ENCODE measurements at regions not wholly inside any gene's neighbourhood (a gene's known extent, or its start where the extent isn't known, plus 50 kb on each side); places are given as distances from the start of the nearest gene placed in this dataset.
"Not testable (repeated sequence)": the region's sequence is repeated elsewhere in the genome, so short reads cannot be mapped to it uniquely, and the experiment has no call there.

DNA sequence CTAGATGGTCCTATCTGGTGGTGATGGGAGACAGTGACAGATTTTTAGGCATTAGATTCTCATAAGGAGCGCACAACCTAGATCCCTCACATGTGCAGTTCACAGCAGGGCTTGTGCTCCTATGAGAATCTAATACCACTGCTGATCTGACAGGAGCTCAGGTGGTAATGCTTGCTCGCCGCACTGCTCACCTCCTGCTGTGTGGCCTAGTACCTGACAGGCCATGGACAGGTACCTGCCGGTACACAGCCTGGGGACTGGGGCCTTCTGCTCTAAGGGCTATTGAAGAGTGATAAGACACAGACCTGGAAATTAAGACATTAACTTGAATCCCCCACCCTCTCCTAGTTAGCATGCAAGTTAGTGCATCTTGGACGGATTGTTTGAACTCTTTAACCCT, 64.4 kb downstream of the KLRB1 start:
- DNase-seq, result not testable (repeated sequence)

DNA sequence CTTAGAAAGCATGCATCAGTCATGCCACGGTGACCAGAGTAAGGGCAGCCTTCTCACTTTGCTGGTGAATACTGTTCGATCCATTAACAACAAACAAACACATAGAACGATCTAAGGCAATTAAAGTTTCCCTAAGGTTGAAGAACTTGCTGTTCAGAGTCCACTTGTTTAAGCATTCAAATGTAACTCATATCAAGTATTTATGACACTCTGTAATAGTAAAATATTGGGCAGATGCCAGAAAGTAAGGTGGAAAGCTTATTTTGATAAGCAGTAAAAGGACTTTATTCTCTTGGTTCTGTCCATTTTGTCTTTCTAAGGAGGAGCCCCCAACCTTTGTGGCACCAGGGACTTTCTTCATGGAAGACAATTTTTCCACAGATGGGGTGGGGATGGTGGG, 64.9 kb downstream of the KLRB1 start:
- not testable (repeated sequence) for DNase-seq

DNA sequence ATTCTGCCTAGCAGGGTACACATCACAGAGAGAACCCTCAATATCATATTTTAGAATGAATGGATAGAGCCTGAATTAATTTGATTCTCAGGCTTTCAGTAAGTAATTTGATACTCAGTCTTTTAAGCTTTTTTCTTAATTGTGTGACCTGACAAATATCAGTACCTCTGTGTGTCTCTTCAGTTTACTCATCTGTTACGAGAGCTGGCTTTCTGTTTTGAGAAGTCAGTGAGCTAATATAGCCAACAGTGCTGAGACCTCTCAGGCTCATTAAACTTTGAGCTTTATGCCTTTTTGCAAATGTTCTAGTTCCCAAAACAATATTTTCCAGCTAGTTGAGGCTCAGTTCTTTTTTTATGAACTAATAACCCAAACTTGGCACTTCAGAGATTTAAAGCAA, 91.8 kb downstream of the KLRB1 start:
- DNase-seq, result not testable (repeated sequence)

DNA sequence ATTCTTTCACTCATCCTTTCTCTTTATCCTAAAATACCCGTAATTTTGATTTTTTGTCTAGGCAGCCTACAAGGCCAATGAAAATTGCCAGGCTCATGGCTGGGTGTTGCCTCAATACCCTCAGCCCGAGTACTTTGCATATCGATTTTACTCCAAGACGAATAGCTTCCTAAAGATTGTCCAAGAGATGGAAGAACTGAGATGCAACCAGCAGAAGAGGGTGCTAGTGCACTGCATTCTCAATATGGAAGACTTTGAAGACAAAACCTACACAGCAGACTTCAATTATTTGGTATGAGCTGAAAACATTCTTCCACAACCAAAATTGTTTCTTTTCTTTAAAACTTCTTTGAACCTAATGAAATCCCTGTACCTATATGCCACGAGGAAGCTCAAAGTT, 95.0 kb downstream of the KLRB1 start:
- not testable (repeated sequence) for DNase-seq

DNA sequence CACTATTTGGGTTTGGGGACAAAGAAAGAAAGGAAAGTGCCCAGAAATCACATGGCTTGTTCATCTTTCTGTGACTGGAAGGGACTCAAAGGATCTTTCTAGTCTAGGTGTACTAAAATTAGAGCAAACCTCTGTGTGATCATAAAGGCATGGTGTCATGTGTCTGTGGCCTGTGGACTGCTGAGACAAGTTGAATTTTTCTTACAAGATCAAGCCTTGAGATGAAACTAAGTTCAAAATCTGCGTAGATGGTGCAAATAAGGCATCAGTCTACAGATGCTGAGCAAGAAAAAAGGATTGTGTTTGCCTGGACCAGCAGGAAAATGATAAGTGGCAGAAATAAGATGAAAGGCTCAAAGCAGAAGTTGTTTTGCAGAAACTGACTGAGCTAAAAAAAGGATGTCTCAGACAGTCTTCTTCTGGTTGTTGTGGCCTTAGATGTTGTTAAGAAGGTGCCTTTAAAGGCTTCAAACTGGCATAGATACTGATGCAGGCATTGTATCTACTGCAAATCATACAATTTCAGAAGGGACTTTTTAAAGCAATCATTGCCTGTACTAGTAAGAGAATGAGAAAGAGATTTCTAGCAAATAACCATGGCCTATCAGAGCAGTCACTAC, 97.2 kb downstream of the KLRB1 start:
- DNase-seq, result not testable (repeated sequence)

DNA sequence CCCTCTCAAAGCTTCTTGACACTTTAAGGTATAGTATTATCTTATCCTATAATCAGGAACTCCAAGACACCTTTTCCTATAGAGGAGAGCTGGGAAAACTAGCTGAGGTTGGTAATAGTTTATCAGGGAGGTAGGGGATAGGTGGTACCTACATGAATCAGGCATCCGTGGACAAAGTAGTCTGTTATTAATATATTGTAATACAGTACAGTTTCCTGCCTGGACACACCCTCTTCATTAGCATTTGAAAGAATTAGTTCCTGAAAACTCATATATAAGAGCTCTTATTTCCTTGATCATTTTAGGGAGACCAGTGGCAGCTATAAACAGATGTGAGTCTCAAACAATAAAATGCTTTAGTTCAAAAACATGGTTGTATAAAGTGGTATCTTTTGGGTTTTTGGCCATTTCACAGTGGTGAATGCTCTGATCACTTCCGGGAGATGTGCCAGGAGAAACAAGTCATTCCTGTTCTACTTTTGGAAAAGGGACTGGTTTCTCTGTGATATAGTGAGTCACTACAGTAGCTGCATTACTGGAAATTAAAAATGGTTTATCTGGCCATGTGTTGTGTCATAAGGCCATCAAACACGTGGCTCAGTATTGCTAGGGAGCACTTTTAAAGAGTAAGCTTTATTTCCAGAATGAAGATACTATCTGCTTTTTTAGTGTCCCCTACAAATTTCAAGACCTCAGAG, 98.1 kb downstream of the KLRB1 start:
- DNase-seq, result no peak

DNA sequence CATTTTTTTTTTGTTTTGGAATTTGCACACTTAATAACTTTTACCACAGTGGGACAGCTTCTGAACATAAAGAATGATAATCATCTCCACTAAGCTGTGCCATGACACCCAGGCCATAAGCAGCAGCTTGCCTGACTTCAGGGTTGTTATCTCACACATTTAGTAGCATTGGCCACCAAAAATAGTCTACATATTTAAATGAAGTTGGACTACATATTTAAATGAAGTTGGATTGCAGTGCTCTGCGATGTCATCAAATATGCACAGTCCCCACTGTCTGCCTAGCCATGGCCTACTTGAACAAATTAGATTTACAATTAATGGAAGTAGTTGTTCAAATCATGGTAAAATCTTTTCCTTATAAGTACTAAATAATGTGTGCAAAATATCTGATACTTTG, 101.0 kb downstream of the KLRB1 start:
- no peak for DNase-seq

DNA sequence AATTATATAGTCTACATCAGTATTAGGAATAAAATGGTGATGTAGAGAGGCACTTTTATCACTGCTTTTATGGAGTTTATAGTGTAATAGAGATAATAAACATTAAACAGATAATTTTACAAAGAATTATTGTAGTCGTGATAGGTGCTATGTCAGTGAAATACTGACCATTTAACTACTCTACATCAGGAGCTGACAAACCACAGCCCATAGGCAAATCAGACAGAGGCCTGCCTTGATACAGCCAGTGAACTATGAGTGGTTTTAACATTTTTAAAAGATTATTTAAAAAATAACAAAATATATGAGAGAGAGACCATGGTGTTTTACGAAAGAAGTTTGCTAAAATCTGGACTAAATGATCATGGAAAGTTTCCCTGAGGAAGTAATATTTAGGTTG, 104.3 kb downstream of the KLRB1 start:
- not testable (repeated sequence) for DNase-seq

DNA sequence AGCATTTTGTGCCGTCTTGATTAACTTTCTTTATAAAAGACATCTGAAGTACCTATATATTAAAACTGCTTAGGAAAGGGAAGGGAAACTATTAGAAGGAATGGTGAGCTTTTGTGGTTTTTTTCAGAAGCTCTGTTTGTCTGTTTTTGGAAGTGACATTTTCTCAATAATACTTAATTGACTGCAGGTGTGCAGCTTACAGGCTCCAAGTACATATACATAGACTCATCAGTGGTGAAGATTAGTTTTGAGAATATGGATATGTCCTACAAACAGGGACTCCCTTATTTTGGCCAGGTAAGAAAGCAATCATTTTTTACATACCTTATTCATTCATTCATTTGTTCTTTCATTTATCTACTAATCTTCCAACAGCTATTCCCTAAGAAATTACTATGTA, 104.9 kb downstream of the KLRB1 start:
- not testable (repeated sequence) for DNase-seq

DNA sequence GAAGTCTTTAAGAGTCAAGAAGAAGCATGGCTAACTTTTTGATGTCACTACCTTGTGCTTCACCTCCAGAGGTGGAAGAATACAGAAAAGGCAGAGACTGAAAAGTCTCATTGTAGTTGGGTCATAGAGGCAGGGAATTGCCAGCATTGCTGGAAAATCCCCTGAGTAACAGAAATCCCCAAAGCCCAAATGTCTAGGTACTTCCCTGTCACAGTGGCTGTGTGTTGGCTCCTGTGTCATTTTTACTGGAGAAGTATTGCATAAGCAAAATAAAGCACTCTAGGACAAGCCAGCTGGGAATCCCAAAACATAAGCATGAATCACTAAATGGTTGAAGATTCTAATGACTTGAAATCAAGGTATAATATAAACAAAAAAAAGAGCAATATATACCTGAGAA, 114.4 kb downstream of the KLRB1 start:
- not testable (repeated sequence) for DNase-seq

DNA sequence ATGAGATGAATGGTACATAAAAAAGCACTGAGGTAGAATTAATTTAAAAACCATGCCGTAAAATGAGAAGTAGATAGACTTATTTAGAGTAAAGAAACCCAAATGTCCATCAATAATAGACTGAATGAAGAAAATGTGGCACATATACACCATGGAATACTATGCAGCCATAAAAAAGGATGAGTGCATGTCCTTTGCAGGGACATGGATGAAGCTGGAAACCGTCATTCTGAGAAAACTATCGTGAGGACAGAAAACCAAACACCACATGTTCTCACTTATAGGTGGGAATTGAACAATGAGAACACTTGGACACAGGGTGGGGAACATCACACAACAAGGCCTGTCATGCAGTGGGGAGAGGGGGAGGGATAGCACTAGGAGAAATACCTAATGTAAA, 126.4 kb downstream of the KLRB1 start:
- DNase-seq, result not testable (repeated sequence)

DNA sequence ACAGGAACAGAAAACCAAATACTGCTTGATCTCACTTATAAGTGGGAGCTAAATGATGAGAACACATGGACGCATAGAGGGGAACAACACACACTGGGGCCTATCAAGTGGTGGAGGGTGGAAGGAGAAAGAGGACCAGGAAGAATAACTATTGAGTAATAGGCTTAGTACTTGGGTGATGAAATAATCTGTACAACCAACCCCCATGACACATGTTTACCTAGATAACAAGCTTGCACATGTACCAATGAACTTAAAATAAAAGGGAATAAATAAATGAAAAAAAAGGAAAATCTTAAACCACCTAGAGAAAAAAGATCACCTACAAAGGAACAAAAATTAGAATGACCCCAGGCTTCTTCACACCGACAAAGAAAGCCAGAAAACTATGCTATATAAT, 133.5 kb downstream of the KLRB1 start:
- not testable (repeated sequence) for DNase-seq

DNA sequence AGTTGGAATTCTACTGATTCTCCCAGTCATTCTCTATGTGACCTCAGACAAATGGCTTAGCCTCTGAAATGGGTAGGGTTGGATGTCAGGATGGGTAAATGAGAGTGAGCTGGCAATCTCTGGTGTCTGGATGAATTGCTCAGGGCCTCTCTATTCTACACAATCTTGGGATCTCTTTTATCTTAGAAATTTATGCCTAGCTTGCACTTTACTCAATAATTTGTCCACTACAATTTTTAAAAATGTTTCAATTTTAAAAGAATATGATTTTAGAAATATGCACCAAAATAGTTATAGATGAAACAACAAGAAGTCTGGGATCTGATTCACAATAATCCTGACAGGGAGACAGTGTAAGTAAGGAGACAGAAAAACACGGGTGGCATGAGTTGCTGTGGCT, 134.1 kb downstream of the KLRB1 start:
- not testable (repeated sequence) for DNase-seq

DNA sequence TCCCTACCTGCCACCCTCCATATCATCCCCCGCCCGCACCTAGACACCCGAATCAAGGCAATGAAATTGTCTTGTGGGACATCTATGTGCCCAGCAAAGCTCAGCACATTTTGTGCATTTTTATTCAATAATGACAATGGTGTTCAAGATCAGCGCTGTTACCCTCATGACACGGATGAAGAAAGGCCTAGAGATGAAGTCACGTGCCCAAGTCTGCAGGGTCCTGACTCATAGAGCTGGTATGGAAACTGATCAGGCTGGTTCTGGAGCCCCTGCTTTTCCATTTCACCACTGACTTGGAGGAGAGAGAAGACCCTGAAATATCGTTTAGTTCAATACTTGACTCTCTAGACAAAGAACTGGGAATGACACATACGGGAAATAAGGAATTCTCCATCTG, 136.2 kb downstream of the KLRB1 start:
- not testable (repeated sequence) for DNase-seq

DNA sequence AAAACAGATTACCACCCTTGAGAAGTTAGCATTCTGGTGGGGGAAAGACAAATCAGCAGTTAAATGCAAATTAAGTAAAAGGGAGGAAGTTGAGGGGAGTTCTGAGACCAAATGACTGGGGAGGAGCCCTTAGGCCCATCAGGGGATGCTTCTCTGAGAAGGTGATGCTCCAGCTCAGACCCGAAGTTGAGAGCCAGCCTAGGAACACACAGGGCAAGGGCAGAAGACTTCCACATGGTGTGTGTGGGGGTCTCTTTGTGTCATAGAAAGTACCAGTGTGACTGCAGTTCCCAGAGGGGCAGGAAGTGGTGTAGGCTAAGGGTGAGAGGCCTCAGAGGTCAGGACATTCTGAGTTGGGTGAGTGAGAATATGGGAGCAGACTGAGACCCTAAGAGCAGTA, 137.3 kb downstream of the KLRB1 start:
- DNase-seq, result not testable (repeated sequence)

DNA sequence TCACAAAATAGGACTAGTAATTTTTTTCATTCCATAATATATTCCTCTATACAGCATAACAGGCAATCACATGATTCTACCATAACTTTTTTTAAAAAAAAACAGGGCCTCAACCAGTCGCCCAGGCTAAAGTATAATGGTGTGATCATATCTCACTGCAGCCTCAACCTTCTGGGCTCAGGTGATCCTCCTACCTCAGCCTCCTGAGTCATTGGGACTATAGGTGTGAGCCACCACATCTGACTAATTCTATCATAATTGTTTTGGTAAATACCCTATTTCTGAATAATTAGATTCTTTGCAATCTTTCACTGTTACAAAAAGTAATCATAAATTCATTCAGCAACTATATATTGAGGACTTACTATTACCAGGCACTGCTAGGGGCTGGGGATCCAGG, 137.8 kb downstream of the KLRB1 start:
- not testable (repeated sequence) for DNase-seq

DNA sequence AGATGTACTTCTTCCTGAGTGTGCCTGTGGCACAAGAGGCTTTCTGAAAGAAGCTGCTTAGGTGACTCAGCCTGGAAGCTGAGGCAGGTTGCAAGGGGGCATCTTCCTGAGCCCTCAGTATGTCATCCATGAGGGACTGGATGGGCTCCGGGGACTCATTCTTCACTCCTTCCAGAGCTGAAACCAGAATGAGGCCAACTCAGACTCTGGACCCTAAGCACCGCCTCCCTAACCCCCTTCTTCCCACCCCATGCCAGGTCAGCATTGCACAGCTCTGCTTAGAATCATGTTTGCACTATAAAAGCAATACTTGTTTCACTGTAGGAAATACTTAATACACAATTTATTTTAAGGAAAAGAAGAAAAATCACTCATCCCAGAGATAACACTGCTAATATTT, 138.3 kb downstream of the KLRB1 start:
- DNase-seq, result not testable (repeated sequence)

DNA sequence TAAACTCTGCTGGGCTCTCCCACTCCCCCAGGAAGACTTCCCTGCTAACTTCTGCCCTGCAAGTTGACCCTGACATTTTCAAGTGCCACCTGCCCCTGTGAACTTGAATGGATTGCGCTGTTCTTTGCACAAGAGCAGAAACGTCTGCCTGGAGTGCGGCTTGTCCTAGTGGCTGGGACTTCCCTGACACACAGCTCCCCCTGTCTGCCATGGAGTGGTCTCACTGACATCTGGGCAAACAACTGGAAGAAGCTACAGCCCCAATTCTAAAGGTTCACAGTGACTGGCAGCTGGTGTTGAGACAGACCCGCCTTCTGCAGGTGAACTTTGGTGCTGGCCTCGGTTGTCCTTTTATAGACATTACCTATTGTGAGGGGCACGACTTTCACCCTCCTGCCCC, 138.7 kb downstream of the KLRB1 start:
- peak; percentile 4 for DNase-seq

DNA sequence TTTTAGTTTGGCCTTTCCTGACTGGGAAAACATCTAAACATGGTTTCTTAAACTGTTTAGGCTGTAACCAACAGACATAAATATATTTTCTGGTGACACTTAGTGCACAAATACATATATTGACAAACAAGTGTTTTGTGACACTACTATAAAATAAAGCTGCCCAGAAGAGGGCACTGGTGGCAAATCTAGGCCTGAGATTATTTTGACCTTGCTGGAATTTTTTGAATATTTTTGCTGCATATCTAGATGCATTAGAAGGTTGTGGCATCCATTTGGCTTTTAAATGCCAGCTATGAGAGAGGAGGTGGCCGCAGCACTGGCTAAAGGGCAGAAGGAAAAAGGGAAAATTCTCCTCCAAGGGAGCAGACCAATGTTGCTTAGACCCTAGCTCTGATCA, 139.6 kb downstream of the KLRB1 start:
- DNase-seq, result not testable (repeated sequence)

DNA sequence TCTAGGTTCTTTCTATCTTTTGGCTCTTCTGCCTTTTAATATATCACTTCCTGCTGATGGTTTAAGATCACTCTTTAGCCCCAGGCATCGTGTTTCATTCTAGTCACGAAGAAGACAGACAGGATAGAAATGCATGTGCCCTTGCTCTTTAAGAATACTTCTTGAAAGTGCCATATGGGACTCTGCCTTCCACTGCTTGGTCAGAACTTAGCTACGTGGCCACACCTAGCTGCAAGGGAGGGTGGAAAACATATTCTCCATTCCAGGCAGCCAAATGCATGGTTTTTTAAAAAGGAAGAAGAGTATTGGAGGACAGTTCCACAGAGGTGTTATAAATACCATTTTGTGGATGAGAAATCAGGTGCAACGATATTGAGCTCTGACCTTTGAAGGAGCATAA, 143.3 kb downstream of the KLRB1 start:
- no peak for DNase-seq

DNA sequence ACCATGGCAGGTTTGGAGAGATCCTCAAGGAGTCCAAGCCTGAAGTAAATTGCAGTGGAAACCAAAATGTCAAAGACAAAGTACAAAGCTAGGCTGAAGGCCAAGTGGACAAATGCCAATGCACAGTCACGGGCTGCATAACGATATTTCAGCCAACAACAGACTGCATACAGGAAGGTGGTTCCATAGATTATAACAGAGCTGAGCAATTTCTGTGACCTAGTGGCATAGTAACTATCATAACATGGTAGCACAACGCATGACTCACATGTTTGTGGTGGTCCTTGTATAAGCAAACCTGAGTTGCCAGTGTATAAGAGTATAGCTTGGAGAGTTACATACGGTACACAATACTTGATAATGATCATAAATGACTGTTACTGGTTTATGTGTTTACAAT, 152.2 kb downstream of the KLRB1 start:
- DNase-seq, result not testable (repeated sequence)

DNA sequence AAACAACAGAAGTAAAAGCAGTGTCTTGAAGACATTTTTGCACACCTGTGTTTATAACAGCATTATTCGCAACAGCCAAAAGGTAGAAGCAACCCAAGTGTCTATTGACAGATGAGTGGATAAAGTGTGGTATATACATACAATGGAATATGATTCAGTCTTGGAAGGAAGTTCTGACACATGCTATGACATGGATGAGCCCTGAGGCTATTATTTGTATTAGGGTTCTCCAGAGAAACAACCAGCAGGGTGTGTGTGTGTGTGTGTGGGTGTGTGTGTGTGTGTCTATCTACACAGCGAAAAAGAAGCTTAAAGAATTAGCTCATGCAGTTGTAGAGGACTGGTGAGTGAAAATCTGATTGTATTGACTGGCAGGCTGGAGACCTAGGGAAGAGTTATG, 153.7 kb downstream of the KLRB1 start:
- DNase-seq, result not testable (repeated sequence)

DNA sequence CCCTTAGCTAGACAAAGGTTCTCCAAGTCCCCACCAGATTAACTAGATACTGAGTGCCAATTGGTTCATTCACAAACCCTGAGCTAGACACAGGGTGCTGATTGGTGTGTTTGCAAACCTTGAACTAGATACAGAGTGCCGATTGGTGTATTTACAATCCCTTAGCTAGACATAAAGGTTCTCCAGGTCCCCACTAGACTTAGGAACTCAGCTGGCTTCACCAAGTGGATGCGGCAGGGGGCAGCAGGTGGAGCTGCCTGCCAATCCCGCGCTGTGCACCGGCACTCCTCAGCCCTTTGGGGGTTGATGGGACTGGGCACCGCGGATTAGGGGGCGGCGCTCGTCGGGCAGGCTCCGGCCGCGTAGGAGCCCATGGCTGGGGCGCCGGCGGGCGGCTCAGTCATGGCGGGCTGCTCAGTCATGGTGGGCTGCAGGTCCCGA, 157.6 kb downstream of the KLRB1 start:
- DNase-seq, result not testable (repeated sequence)

DNA sequence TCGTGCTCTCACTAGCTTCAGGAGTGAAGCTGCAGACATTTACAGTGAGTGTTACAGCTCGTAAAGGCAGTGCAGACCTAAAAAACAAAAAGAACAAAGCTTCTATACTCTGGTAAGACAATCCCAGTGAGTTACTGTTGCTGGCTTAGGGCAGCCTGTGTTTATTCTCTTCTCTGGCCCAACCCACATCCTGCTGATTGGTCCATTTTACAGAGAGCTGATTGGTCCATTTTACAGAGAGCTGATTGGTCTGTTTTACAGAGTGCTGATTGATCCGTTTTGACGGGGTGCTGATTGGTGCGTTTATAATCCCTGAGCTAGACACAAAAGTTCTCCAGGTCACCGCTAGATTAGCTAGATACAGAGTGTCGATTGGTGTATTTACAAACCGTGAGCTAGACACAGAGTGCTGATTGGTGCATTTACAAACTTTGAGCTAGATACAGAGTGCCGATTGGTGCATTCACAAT, 158.0 kb downstream of the KLRB1 start:
- DNase-seq, result not testable (repeated sequence)

Data from occipital lobe (tissue), 1 donor.